ENCODE measurements at regions not wholly inside any gene's neighbourhood (a gene's known extent, or its start where the extent isn't known, plus 50 kb on each side); places are given as distances from the start of the nearest gene placed in this dataset.

DNA sequence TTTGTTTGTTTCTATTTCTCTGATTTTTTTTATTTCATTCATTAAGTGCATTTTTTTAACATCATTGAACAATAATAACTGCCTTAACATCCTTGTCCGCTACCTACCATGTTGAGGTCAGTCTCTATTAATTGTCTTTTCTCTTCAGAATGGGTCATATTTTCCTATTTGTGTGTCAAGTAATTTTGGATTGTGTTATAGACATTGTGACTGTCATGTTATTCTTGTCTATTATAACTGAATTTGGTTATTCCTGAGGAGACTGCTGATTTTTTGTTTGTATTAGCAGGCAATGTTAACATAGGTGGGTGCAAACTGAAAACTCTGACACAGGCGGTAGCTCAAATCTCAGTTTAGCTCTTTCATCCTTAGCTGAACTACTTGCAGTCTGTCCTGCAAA, 169.9 kb downstream of the DICER1 start:
- BruUV-seq (replicated peaks): no TSS peak
- Histone ChIP-seq H3K36me3 (ENCODE audit: control insufficient read depth, insufficient read depth, low read length) (no peaks in the 10 kb centered on the region), H3K4me1 (ENCODE audit: control insufficient read depth, insufficient read depth, low read length) (no peaks in the 10 kb centered on the region), H3K27ac (ENCODE audit: low read length) (no peak overlapping the region), H3K27me3 (ENCODE audit: control insufficient read depth, insufficient read depth, low read length) (no peaks in the 10 kb centered on the region; the same call in 1 of the 2 replicates), H3K4me3 (ENCODE audit: low read depth in 2 of 2, low read length in 2 of 2) (no peak overlapping the region), H3K9me3 (ENCODE audit: control insufficient read depth, insufficient read depth, low read depth, low read length) (no peaks in the 10 kb centered on the region)
- TF ChIP-seq CTCF (IDR thresholded peaks at IDR 0.05) (no peak), TCF7L2 (IDR thresholded peaks at IDR 0.05; ENCODE audit: low read depth, low read length) (no peak), SIN3A (IDR thresholded peaks at IDR 0.05; ENCODE audit: borderline replicate concordance, insufficient read depth, low read depth, low read length) (no peak), POLR2AphosphoS5 (IDR thresholded peaks at IDR 0.05; ENCODE audit: low read depth, low read length) (no peak)
- TF ChIP-seq, protein P1, sequence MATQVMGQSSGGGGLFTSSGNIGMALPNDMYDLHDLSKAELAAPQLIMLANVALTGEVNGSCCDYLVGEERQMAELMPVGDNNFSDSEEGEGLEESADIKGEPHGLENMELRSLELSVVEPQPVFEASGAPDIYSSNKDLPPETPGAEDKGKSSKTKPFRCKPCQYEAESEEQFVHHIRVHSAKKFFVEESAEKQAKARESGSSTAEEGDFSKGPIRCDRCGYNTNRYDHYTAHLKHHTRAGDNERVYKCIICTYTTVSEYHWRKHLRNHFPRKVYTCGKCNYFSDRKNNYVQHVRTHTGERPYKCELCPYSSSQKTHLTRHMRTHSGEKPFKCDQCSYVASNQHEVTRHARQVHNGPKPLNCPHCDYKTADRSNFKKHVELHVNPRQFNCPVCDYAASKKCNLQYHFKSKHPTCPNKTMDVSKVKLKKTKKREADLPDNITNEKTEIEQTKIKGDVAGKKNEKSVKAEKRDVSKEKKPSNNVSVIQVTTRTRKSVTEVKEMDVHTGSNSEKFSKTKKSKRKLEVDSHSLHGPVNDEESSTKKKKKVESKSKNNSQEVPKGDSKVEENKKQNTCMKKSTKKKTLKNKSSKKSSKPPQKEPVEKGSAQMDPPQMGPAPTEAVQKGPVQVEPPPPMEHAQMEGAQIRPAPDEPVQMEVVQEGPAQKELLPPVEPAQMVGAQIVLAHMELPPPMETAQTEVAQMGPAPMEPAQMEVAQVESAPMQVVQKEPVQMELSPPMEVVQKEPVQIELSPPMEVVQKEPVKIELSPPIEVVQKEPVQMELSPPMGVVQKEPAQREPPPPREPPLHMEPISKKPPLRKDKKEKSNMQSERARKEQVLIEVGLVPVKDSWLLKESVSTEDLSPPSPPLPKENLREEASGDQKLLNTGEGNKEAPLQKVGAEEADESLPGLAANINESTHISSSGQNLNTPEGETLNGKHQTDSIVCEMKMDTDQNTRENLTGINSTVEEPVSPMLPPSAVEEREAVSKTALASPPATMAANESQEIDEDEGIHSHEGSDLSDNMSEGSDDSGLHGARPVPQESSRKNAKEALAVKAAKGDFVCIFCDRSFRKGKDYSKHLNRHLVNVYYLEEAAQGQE (IDR thresholded peaks at IDR 0.05; ENCODE audit: insufficient read depth in 1 of 2, low read depth in 2 of 2, low read length in 1 of 2): no peak
- intact Hi-C loops (cut with micrococcal nuclease; ENCODE audit: unreplicated experiment) (no loop called here), in situ Hi-C loops (cut with HindIII; ENCODE audit: low pct_unique_long_range_greater_than_20kb, low sequenced_read_pairs) (no loop called here)
- POLR2A ChIA-PET: no interaction called here
- CTCF ChIA-PET: no interaction called here
- no peak for ATAC-seq
- no peak for DNase-seq (ENCODE audit: low read depth, low spot score)

DNA sequence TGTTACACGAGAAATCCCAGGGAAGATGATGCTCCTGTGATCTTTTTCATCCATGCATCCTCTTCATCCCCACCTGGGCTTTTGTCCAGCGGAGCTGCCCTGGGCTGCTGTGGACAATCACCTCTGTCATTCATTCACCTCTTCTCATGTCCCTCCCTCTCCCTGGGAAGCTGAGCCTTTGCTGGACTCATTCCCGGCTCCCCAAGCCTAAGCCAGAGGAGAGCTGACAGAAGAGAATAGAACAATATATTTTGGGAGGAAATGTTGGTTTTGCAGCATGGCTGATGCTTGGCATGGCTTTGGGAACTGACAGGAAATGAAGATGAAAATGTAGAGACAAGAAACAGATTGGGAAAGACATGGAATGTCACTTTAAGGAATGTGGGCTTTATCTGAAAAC, 177.4 kb downstream of the DICER1 start:
- TF ChIP-seq SIN3A (IDR thresholded peaks at IDR 0.05; ENCODE audit: borderline replicate concordance, insufficient read depth, low read depth, low read length) (no peak), TCF7L2 (IDR thresholded peaks at IDR 0.05; ENCODE audit: low read depth, low read length) (no peak), POLR2AphosphoS5 (IDR thresholded peaks at IDR 0.05; ENCODE audit: low read depth, low read length) (no peak), CTCF (IDR thresholded peaks at IDR 0.05) (no peak)
- TF ChIP-seq, protein P1 (IDR thresholded peaks at IDR 0.05; ENCODE audit: insufficient read depth in 1 of 2, low read depth in 2 of 2, low read length in 1 of 2): no peak
- intact Hi-C loops (cut with micrococcal nuclease; ENCODE audit: unreplicated experiment) (no loop called here), in situ Hi-C loops (cut with HindIII; ENCODE audit: low pct_unique_long_range_greater_than_20kb, low sequenced_read_pairs) (no loop called here)
- POLR2A ChIA-PET: no interaction called here
- no TSS peak for BruUV-seq (replicated peaks)
- CTCF ChIA-PET: no interaction called here
- peaks cover 5% of the 10 kb centered on the region for H3K27me3 ChIP-seq (ENCODE audit: control insufficient read depth, insufficient read depth, low read length)
- no peak for ATAC-seq
- no peak overlapping the region for H3K27ac ChIP-seq (ENCODE audit: low read length)
- no peak overlapping the region for H3K4me3 ChIP-seq (ENCODE audit: low read depth in 2 of 2, low read length in 2 of 2)
- no peak for DNase-seq (ENCODE audit: low read depth, low spot score)
- no peaks in the 10 kb centered on the region for H3K36me3 ChIP-seq (ENCODE audit: control insufficient read depth, insufficient read depth, low read length)
- H3K9me3 ChIP-seq (ENCODE audit: control insufficient read depth, insufficient read depth, low read depth, low read length): no peaks in the 10 kb centered on the region
- no peaks in the 10 kb centered on the region for H3K4me1 ChIP-seq (ENCODE audit: control insufficient read depth, insufficient read depth, low read length)
